ENCODE measurements at regions not wholly inside any gene's neighbourhood (a gene's known extent, or its start where the extent isn't known, plus 50 kb on each side); places are given as distances from the start of the nearest gene placed in this dataset.
"Not testable (repeated sequence)": the region's sequence is repeated elsewhere in the genome, so short reads cannot be mapped to it uniquely, and the experiment has no call there.

GRCh38 chr7:29619111-29619510 is 55.5 kb downstream of the PRR15 start:
- POLR2A ChIA-PET = no interaction called here
- DNase-seq (no peak), ATAC-seq (no peak)
- peaks cover 22% of the 10 kb centered on the region for H3K27me3 Mint-ChIP-seq (ENCODE audit: low read depth)
- H3K4me3 Mint-ChIP-seq = no peak overlapping the region
- no peaks in the 10 kb centered on the region for H3K9me3 Mint-ChIP-seq (ENCODE audit: insufficient read depth)
- H3K4me1 Mint-ChIP-seq (ENCODE audit: low read depth) = no peaks in the 10 kb centered on the region
- no peaks in the 10 kb centered on the region for H3K36me3 Mint-ChIP-seq (ENCODE audit: low read depth)
- CTCF ChIA-PET = no interaction called here
- no peak overlapping the region for H3K27ac Mint-ChIP-seq

DNA sequence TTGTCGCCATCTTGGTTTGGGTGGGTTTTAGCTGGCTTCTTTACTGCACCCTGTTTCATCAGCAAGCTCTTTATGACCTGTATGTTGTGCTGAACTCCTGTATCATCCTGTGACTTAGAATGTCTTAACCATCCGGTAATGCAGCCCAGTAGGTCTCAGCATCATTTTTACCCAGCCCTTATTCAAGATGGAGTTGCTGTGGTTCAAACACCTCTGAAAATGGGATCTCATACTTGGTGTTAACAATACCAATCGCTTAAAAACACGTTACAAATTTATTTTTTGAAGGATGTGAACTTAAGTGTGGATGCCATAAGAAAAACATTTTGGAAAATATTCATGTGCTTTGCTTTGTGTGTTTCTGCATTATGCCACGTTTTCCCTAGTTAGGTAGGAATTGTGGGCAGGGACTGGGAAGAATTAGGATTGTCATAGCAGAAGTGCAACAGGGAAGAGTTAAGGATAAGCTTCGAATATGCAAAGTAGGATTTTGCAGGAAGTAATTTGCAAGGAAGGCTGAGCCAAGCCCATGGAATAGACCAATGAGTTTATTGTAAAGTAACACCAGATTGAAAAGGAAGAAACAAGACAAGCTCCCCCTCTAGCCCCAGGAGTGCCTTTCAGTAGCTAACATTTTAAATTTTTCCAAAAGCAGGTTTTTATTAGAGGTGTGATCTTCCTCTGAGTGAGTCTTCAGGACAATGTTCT is 56.4 kb downstream of the PRR15 start:
- Mint-ChIP-seq H3K27me3 (ENCODE audit: low read depth) (peaks cover 22% of the 10 kb centered on the region), H3K27ac (no peak overlapping the region), H3K36me3 (ENCODE audit: low read depth) (no peaks in the 10 kb centered on the region), H3K4me1 (ENCODE audit: low read depth) (no peaks in the 10 kb centered on the region), H3K9me3 (ENCODE audit: insufficient read depth) (no peaks in the 10 kb centered on the region), H3K4me3 (no peak overlapping the region)
- POLR2A ChIA-PET = no interaction called here
- ATAC-seq (no peak), DNase-seq (no peak)
- CTCF ChIA-PET = no interaction called here

- H3K27me3 Mint-ChIP-seq (ENCODE audit: low read depth) = peaks cover 20% of the 10 kb centered on the region
- ChIA-PET POLR2A (no interaction called here), CTCF (no interaction called here)
- ATAC-seq (no peak), DNase-seq (no peak)
- H3K4me1 Mint-ChIP-seq (ENCODE audit: low read depth) = no peaks in the 10 kb centered on the region
- H3K4me3 Mint-ChIP-seq = no peak overlapping the region
- no peaks in the 10 kb centered on the region for H3K36me3 Mint-ChIP-seq (ENCODE audit: low read depth)
- H3K27ac Mint-ChIP-seq = no peak overlapping the region
- H3K9me3 Mint-ChIP-seq (ENCODE audit: insufficient read depth) = no peaks in the 10 kb centered on the region
Observed at GRCh38 chr7:29620556-29620930, 56.9 kb downstream of the PRR15 start.

- no peak overlapping the region for H3K27ac Mint-ChIP-seq
- DNase-seq (no peak), ATAC-seq (no peak)
- peaks cover 22% of the 10 kb centered on the region for H3K27me3 Mint-ChIP-seq (ENCODE audit: low read depth)
- no peak overlapping the region for H3K4me3 Mint-ChIP-seq
- ChIA-PET CTCF (no interaction called here), POLR2A (interaction anchor here (0.6 kb wide), 1 partner anchor 468 kb away, joined by 3 read pairs; no protein-coding TSS in a partner anchor)
- H3K36me3 Mint-ChIP-seq (ENCODE audit: low read depth) = no peaks in the 10 kb centered on the region
- no peaks in the 10 kb centered on the region for H3K9me3 Mint-ChIP-seq (ENCODE audit: insufficient read depth)
- no peaks in the 10 kb centered on the region for H3K4me1 Mint-ChIP-seq (ENCODE audit: low read depth)
Observed at GRCh38 chr7:29622335-29623265, 59.0 kb downstream of the PRR15 start.

- H3K27me3 Mint-ChIP-seq (ENCODE audit: low read depth) = peaks cover 18% of the 10 kb centered on the region
- no peak for ATAC-seq
- DNase-seq = no peak
- H3K27ac Mint-ChIP-seq = no peak overlapping the region
- ChIA-PET POLR2A (no interaction called here), CTCF (no interaction called here)
- H3K9me3 Mint-ChIP-seq (ENCODE audit: insufficient read depth) = no peaks in the 10 kb centered on the region
- H3K36me3 Mint-ChIP-seq (ENCODE audit: low read depth) = no peaks in the 10 kb centered on the region
- H3K4me1 Mint-ChIP-seq (ENCODE audit: low read depth) = no peaks in the 10 kb centered on the region
- no peak overlapping the region for H3K4me3 Mint-ChIP-seq
Observed at GRCh38 chr7:29623973-29624372, 60.3 kb downstream of the PRR15 start.

DNA sequence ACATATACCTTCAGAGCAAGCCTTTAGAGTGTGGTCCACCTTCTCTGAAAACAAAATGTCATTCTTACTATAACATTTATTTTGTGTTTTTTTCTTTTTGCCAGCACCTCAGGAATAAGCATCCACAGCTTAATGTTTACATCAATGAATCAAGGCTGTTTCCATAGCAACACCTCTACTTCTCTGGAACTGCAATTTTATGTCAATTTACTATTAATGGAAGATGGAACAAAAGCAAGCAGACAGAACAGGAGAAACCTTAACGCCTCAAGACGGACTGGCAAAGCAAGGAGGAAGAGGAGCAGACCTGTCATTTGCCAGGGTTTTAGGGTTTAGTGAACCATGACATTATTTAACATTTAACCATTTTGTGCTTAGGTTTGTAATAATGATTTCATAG is 63.1 kb downstream of the PRR15 start:
- ATAC-seq (no peak), DNase-seq (no peak)
- Mint-ChIP-seq H3K9me3 (ENCODE audit: insufficient read depth) (no peaks in the 10 kb centered on the region), H3K27me3 (ENCODE audit: low read depth) (peaks cover 8% of the 10 kb centered on the region), H3K36me3 (ENCODE audit: low read depth) (no peaks in the 10 kb centered on the region), H3K4me3 (no peak overlapping the region), H3K4me1 (ENCODE audit: low read depth) (no peaks in the 10 kb centered on the region), H3K27ac (no peak overlapping the region)
- ChIA-PET POLR2A (no interaction called here), CTCF (no interaction called here)

GRCh38 chr7:29627631-29628030 is 64.0 kb downstream of the PRR15 start:
- no peaks in the 10 kb centered on the region for H3K36me3 Mint-ChIP-seq (ENCODE audit: low read depth)
- H3K4me1 Mint-ChIP-seq (ENCODE audit: low read depth) = no peaks in the 10 kb centered on the region
- ChIA-PET POLR2A (no interaction called here), CTCF (no interaction called here)
- no peak overlapping the region for H3K4me3 Mint-ChIP-seq
- no peak overlapping the region for H3K27ac Mint-ChIP-seq
- ATAC-seq = no peak
- DNase-seq = no peak
- peaks cover 8% of the 10 kb centered on the region for H3K27me3 Mint-ChIP-seq (ENCODE audit: low read depth)
- H3K9me3 Mint-ChIP-seq (ENCODE audit: insufficient read depth) = no peaks in the 10 kb centered on the region

- Mint-ChIP-seq H3K4me3 (no peak overlapping the region), H3K36me3 (ENCODE audit: low read depth) (no peaks in the 10 kb centered on the region), H3K27ac (no peak overlapping the region), H3K27me3 (ENCODE audit: low read depth) (peaks cover 8% of the 10 kb centered on the region), H3K9me3 (ENCODE audit: insufficient read depth) (no peaks in the 10 kb centered on the region), H3K4me1 (ENCODE audit: low read depth) (no peaks in the 10 kb centered on the region)
- ATAC-seq (no peak), DNase-seq (no peak)
- CTCF ChIA-PET = no interaction called here
- POLR2A ChIA-PET = no interaction called here
Observed at GRCh38 chr7:29629507-29629906, 65.9 kb downstream of the PRR15 start.

GRCh38 chr7:29635067-29636008 is 71.7 kb downstream of the PRR15 start:
- not testable (repeated sequence) for H3K27ac Mint-ChIP-seq

DNA sequence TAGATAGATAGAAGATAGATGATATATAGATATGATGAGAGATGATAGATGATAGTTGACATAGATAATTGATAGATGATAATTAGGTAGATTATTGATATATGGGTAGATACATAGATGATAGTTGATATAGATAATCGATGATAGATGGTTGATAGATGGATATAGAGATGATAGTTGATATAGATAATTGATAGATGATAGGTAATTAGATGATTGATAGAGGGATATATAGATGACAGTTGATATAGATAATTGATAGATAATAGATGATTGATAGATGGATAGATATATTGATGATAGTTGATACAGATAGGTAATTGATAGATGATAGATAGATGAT is 72.3 kb downstream of the PRR15 start:
- Mint-ChIP-seq H3K4me3 (no peak overlapping the region), H3K9me3 (ENCODE audit: insufficient read depth) (no peaks in the 10 kb centered on the region)

More at GRCh38 chr7:29635067-29636008, 71.7 kb downstream of the PRR15 start:
- POLR2A ChIA-PET; H3K27me3 Mint-ChIP-seq (ENCODE audit: low read depth); DNase-seq; H3K9me3 Mint-ChIP-seq (ENCODE audit: insufficient read depth); ATAC-seq; H3K36me3 Mint-ChIP-seq (ENCODE audit: low read depth); H3K4me1 Mint-ChIP-seq (ENCODE audit: low read depth); H3K4me3 Mint-ChIP-seq: not testable (repeated sequence)
- CTCF ChIA-PET = interaction anchor here (1.0 to 1.9 kb wide), 2 partner anchors 286 to 427 kb away, joined by 3 to 5 read pairs; no protein-coding TSS in a partner anchor

DNA sequence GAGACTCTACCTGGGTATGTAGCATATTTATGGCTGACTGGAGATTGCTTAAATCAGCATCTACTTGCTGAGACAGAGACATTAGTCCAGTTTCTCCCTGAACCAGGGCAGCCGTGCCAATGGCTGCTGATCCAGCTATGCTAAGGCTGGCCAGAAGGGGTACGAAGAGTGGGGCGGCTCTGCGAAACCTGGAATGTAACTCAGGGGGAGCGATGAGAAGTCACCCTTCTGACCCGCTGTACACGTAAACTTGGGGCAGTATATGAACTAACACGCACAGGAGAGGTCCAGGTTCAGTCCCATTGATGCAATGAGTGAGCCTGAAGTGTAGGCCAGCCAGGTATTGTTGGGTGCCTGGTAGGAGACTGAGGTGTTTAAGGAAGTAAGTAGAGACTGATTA is 73.7 kb downstream of the PRR15 start:
- Mint-ChIP-seq H3K27ac (no peak overlapping the region), H3K27me3 (ENCODE audit: low read depth) (no peaks in the 10 kb centered on the region), H3K9me3 (ENCODE audit: insufficient read depth) (no peaks in the 10 kb centered on the region), H3K4me3 (no peak overlapping the region), H3K36me3 (ENCODE audit: low read depth) (no peaks in the 10 kb centered on the region), H3K4me1 (ENCODE audit: low read depth) (no peaks in the 10 kb centered on the region)
- ATAC-seq (no peak), DNase-seq (no peak)
- CTCF ChIA-PET = no interaction called here
- POLR2A ChIA-PET = no interaction called here

More for the DNA sequence above, 72.3 kb downstream of the PRR15 start:
- no peaks in the 10 kb centered on the region for H3K27me3 Mint-ChIP-seq (ENCODE audit: low read depth)
- DNase-seq (no peak), ATAC-seq (no peak)
- H3K4me1 Mint-ChIP-seq (ENCODE audit: low read depth) = no peaks in the 10 kb centered on the region
- ChIA-PET CTCF (interaction anchor here (1.0 to 1.9 kb wide), 2 partner anchors 285 to 426 kb away, joined by 3 to 5 read pairs; no protein-coding TSS in a partner anchor), POLR2A (no interaction called here)
- no peaks in the 10 kb centered on the region for H3K36me3 Mint-ChIP-seq (ENCODE audit: low read depth)
- H3K27ac Mint-ChIP-seq = no peak overlapping the region

GRCh38 chr7:29638841-29639240 is 75.2 kb downstream of the PRR15 start:
- POLR2A ChIA-PET; H3K36me3 Mint-ChIP-seq (ENCODE audit: low read depth); H3K4me3 Mint-ChIP-seq; ATAC-seq; DNase-seq; H3K27me3 Mint-ChIP-seq (ENCODE audit: low read depth); CTCF ChIA-PET; H3K4me1 Mint-ChIP-seq (ENCODE audit: low read depth); H3K27ac Mint-ChIP-seq; H3K9me3 Mint-ChIP-seq (ENCODE audit: insufficient read depth): not testable (repeated sequence)
